ACHN (cell line): ENCODE measurements at regions not wholly inside any gene's neighbourhood (a gene's known extent, or its start where the extent isn't known, plus 50 kb on each side); places are given as distances from the start of the nearest gene placed in this dataset.

Source experiments
- DNase-seq: peaks from one replicate; pipeline ENCODE4 v3.0.0-alpha.2; 2015
- in situ Hi-C: cut with HindIII; loops from 2 replicates; pipeline ENCODE4 v1.10.0; 2017; ENCODE audit warnings: low sequenced_read_pairs, low pct_ligation_motif_present, low pct_unique_long_range_greater_than_20kb

DNA sequence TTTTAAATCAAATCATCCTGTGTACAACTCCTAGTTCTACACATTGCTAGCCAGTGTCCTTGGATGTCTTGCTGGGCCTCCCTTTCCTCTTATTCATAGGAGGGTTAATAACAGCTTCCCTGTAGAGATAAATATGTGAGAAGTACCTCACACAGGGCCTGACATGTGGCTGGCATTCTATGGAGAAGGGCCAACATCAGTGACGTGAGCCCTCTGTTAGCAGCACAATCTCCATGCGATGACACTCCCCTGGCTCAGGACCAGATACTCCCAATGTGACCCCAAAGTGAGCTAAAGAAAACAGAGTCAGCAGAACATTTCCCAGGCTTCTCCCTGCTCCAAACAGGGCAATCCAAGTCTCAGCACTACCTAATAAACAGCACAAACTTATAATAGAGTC lies 818.4 kb downstream of the DIAPH3 start:
- no peak for DNase-seq
- in situ Hi-C loops: no loop called here

GRCh38 chr13:59346999-59347723 lies 816.6 kb downstream of the DIAPH3 start:
- no peak for DNase-seq
- in situ Hi-C loops: no loop called here

GRCh38 chr13:59348617-59349016 lies 815.1 kb downstream of the DIAPH3 start:
- in situ Hi-C loops: no loop called here
- DNase-seq: no peak

DNA sequence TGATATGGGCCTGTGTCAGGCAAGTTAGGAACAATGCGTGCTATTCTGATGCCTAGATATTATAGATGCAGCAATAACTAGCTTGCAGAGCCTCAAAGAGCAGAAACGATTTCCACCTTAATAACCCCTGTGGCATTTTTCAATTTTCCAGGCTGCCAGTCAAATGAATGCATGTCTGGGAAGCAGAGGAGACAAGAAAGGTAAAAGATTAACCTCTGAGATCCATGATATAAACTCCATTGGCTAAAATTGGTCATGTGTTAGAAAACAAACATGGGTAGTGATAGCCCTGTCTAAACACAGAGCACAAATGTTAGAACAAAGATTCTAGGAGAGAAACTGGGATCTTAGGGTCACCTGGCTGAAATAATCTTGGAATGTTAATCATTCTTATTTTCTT lies 811.1 kb downstream of the DIAPH3 start:
- in situ Hi-C loops: no loop called here
- DNase-seq: no peak

DNA sequence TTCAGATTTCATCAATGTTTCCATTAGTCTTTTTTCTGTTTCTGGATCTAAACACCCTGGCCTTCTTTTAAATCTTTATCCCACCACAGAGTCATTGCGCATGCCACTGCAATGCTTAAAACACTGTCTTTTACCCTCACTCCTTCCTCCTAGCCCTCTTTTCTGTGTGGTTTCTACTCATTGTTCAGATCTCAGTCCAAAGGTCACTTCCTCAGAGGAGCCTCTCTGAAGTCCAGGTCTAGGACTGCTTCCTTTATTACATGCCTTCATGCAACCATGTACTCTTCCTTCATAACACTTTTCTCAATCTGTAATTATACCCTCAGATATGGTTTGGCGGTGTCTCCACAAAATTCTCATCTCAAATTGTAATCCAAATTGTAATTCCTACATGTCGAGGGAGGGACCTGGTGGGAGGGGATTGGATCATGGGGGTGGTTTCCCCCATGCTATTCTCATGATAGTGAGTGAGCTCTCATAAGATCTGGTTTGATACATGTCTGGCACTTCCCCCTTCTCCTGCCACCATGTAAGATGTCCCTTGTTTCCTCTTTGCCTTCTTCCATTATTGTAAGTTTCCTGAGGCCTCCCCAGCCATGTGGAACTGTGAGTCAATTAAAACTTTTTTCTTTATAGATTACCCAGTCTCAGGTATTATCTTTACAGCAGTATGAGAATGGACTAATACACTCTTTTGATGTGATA lies 808.9 kb downstream of the DIAPH3 start:
- no peak for DNase-seq
- in situ Hi-C loops: no loop called here

DNA sequence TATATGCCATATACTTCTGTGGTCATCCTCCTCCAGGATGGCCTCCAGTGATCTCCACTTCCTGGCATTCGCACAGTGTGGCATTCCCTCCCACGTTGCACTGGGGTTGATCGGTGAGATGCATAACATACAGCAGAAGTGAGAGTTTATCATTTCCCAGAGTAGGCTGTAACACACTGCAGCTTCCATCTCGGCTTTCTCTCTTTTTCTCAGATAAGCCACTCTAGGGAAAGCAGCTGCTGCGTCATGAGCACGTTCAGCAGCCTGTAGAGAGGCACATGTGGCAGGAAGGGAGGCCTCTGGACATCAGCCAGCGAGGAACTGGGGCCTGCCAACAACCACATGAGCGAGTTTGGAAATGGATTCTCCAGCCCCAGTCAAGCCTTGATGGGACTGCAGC lies 807.1 kb downstream of the DIAPH3 start:
- in situ Hi-C loops: no loop called here
- DNase-seq: no peak

GRCh38 chr13:59358014-59358413 lies 805.7 kb downstream of the DIAPH3 start:
- DNase-seq: no peak
- in situ Hi-C loops: no loop called here

DNA sequence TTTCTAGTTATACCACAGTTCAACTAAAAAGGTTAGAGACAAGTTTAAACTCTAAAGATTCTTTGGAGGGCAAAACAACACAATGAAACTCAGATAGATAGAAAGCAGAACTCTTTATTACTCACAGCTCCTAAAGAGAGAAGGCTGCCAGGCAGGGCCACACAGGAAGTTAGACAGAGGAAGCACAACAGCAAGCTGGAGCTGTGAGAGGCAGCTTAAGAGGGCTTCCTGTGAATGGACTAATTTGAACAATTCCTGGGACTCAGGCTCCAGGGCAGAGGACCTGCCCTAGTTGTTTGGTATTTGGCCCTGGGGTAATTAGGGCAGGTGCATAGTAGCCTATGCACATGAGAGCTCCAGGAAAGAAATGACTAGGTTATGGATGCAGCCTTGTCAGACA lies 803.6 kb downstream of the DIAPH3 start:
- DNase-seq: no peak
- in situ Hi-C loops: no loop called here

- DNase-seq: no peak
- in situ Hi-C loops: no loop called here
These were observed 802.8 kb downstream of the DIAPH3 start for GRCh38 chr13:59360916-59361315.

- DNase-seq: no peak
- in situ Hi-C loops: no loop called here
These were observed 800.4 kb downstream of the DIAPH3 start for GRCh38 chr13:59363313-59363712.

- no peak for DNase-seq
- in situ Hi-C loops: no loop called here
These were observed 799.8 kb downstream of the DIAPH3 start for GRCh38 chr13:59363947-59364346.

GRCh38 chr13:59364641-59365085 lies 799.1 kb downstream of the DIAPH3 start:
- DNase-seq: no peak
- in situ Hi-C loops: no loop called here

- no peak for DNase-seq
- in situ Hi-C loops: no loop called here
These were observed 796.3 kb downstream of the DIAPH3 start for GRCh38 chr13:59367467-59367866.

- no peak for DNase-seq
- in situ Hi-C loops: no loop called here
These were observed 795.8 kb downstream of the DIAPH3 start for GRCh38 chr13:59367904-59368303.

DNA sequence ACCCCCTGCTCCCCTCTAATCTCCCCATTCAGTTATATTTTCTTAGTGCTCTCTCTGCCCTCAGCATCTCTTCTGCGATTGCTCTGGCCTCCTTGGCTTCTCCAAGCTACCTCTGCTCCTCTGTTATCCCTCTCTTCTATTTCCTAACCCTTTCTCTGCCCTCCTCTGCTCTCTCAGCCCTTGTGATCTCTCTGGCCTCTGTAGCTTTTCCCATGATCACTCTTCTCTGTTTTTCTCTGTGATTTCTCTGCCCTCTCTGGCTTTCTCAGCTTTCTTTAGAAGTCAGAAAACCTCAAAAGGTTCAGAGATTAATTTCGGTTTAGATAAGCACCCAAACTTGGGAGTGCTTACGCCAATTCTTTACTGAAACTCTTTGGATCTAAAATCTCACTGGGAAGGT lies 795.0 kb downstream of the DIAPH3 start:
- no peak for DNase-seq
- in situ Hi-C loops: no loop called here

DNA sequence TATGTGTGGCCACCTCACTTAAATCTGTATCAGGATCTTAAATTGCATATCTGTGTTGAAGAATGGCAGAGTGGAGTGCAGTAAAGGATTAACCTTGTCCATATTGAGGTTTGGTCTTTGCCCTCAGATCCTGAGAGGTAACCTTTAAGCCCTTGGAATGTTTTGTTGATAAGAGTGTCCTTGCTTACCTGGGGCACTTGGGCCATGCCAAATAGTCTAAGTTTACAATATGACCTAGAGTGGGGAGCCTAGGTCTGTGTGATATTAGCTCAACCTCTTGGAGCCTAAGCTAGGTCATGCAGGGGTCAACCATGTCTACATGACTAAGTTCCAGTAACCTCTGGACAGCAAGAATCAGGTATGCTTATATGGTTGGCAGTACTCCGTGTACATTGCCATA lies 792.5 kb downstream of the DIAPH3 start:
- in situ Hi-C loops: no loop called here
- DNase-seq: no peak

DNA sequence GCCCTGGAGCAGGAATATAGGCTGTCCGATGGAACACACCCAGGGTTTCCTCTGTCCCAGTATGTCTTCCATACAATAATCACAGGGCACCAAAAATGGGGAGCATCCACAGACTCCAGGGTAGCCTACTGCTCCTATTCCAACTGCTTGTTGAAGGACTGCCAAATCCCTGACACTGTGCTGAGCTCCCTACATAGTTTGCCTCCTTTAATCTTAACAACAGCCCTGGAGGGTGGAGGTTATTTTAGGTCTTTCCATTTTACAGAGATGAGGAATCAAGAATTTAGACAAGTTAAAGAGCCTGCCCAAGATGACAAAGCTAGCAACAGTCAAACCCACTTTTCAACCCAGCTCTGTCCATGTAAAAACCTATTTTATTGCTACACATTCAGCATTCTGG lies 790.4 kb downstream of the DIAPH3 start:
- in situ Hi-C loops: no loop called here
- DNase-seq: no peak

GRCh38 chr13:59374691-59375090 lies 789.0 kb downstream of the DIAPH3 start:
- no peak for DNase-seq
- in situ Hi-C loops: no loop called here

DNA sequence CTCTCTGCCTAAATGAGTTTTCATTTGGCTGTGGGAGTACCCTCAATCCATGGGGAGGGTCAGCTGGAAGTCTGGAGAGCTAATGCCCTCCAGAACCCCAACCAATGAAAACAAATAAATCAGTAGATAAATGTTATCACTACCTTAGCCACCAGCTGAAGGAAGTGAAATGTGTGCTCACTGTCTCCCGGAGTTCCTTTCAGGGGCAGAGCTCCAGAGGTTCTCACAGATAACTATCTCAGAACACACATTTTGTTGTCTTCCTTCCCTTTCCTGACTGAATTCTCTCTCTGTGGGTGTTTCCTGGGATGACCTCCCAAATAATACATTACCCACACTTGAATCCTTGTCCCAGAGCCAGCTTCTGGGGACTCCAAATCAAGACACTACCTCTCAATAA lies 779.6 kb downstream of the DIAPH3 start:
- DNase-seq: no peak
- in situ Hi-C loops: no loop called here

GRCh38 chr13:59391696-59392095 lies 772.0 kb downstream of the DIAPH3 start:
- peak; percentile 56 for DNase-seq
- in situ Hi-C loops: no loop called here
